ENCODE measurements at regions not wholly inside any gene's neighbourhood (a gene's known extent, or its start where the extent isn't known, plus 50 kb on each side); places are given as distances from the start of the nearest gene placed in this dataset.

DNA sequence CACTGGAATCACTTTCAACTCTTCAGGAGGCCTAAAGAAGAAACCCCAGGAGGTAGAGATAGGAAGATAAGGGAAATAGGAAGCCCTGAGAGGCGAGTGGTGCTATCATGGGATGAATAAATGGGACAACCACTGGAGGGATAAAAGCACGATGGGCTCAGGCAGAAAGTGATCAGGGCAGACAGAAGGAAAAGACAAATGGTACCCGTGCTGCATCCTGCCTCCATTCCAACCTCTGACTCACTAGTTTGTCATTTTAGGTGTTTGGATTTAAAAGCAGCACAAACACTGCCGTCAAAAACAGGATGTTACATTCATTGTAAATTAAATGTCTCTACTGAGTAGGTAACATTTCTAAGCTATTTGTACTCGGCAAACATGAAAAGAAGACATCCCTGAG lies 314.3 kb upstream of the HTR2A start:
- TF ChIP-seq POLR2A (IDR thresholded peaks at IDR 0.05) = no peak
- TF ChIP-seq, protein P1, sequence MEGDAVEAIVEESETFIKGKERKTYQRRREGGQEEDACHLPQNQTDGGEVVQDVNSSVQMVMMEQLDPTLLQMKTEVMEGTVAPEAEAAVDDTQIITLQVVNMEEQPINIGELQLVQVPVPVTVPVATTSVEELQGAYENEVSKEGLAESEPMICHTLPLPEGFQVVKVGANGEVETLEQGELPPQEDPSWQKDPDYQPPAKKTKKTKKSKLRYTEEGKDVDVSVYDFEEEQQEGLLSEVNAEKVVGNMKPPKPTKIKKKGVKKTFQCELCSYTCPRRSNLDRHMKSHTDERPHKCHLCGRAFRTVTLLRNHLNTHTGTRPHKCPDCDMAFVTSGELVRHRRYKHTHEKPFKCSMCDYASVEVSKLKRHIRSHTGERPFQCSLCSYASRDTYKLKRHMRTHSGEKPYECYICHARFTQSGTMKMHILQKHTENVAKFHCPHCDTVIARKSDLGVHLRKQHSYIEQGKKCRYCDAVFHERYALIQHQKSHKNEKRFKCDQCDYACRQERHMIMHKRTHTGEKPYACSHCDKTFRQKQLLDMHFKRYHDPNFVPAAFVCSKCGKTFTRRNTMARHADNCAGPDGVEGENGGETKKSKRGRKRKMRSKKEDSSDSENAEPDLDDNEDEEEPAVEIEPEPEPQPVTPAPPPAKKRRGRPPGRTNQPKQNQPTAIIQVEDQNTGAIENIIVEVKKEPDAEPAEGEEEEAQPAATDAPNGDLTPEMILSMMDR (IDR thresholded peaks at IDR 0.05) = no peak
